ENCODE measurements at regions not wholly inside any gene's neighbourhood (a gene's known extent, or its start where the extent isn't known, plus 50 kb on each side); places are given as distances from the start of the nearest gene placed in this dataset.

DNA sequence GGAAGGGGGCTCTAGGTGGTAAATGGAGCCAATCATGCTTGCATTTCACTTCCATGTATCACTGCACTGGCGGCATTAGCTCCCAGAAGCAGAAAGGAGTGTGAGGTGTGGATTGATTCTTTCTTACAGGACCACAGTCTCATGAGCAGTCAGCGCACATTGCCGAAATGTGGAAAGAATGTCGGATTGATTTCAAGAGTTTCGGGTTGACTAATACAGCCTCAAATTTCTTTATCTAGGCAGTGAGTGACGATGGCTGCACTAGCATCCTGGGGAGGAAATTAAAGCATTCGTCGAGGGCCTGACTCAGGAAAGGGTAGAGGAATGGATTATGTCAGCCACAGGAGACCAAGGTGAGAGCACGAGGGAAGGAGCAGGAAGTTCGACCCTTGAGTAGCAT is 222.8 kb upstream of the CDYL start:
- Histone ChIP-seq H3K9ac (ENCODE audit: low read length) (no peak overlapping the region), H3K9me2 (ENCODE audit: insufficient read depth, low read length) (no peaks in the 10 kb centered on the region), H3K27me3 (ENCODE audit: insufficient read depth, low read depth, low read length) (no peaks in the 10 kb centered on the region), H3K79me2 (replicated peaks; ENCODE audit: insufficient read depth, low read length) (no peaks in the 10 kb centered on the region), H3K36me3 (ENCODE audit: insufficient read depth, low read length) (no peaks in the 10 kb centered on the region), H3K4me3 (ENCODE audit: low read length) (no peak overlapping the region), H3K9me3 (ENCODE audit: low read length) (no peaks in the 10 kb centered on the region), H3F3A (ENCODE audit: insufficient read depth, low read length, poor library complexity, severe bottlenecking) (no peaks in the 10 kb centered on the region), H2AFZ (ENCODE audit: low read depth, low read length) (no peak overlapping the region), H3K27ac (ENCODE audit: low read length) (no peak overlapping the region), H3K4me2 (ENCODE audit: low read length) (no peak overlapping the region), H4K20me1 (ENCODE audit: insufficient read depth) (no peaks in the 10 kb centered on the region)
- TF ChIP-seq SMC3 (conservative IDR thresholded peaks at IDR 0.05; ENCODE audit: poor library complexity), result no peak
- TF ChIP-seq POLR2AphosphoS5 (IDR thresholded peaks at IDR 0.05), result no peak
- TF ChIP-seq MXI1 (conservative IDR thresholded peaks at IDR 0.05; ENCODE audit: poor library complexity, severe bottlenecking), result no peak
- no peak for TF ChIP-seq EP300 (conservative IDR thresholded peaks at IDR 0.05; ENCODE audit: poor library complexity, severe bottlenecking)
- TF ChIP-seq, protein P1, sequence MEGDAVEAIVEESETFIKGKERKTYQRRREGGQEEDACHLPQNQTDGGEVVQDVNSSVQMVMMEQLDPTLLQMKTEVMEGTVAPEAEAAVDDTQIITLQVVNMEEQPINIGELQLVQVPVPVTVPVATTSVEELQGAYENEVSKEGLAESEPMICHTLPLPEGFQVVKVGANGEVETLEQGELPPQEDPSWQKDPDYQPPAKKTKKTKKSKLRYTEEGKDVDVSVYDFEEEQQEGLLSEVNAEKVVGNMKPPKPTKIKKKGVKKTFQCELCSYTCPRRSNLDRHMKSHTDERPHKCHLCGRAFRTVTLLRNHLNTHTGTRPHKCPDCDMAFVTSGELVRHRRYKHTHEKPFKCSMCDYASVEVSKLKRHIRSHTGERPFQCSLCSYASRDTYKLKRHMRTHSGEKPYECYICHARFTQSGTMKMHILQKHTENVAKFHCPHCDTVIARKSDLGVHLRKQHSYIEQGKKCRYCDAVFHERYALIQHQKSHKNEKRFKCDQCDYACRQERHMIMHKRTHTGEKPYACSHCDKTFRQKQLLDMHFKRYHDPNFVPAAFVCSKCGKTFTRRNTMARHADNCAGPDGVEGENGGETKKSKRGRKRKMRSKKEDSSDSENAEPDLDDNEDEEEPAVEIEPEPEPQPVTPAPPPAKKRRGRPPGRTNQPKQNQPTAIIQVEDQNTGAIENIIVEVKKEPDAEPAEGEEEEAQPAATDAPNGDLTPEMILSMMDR (IDR thresholded peaks at IDR 0.05; ENCODE audit: poor library complexity, severe bottlenecking), result no peak
- TF ChIP-seq RAD21 (conservative IDR thresholded peaks at IDR 0.05), result no peak
- TF ChIP-seq TAF1 (IDR thresholded peaks at IDR 0.05; ENCODE audit: low read depth), result no peak
- no peak for TF ChIP-seq EZH2 (IDR thresholded peaks at IDR 0.05; ENCODE audit: borderline replicate concordance, insufficient read depth, low read length, poor library complexity, severe bottlenecking)
- TF ChIP-seq, protein P2, sequence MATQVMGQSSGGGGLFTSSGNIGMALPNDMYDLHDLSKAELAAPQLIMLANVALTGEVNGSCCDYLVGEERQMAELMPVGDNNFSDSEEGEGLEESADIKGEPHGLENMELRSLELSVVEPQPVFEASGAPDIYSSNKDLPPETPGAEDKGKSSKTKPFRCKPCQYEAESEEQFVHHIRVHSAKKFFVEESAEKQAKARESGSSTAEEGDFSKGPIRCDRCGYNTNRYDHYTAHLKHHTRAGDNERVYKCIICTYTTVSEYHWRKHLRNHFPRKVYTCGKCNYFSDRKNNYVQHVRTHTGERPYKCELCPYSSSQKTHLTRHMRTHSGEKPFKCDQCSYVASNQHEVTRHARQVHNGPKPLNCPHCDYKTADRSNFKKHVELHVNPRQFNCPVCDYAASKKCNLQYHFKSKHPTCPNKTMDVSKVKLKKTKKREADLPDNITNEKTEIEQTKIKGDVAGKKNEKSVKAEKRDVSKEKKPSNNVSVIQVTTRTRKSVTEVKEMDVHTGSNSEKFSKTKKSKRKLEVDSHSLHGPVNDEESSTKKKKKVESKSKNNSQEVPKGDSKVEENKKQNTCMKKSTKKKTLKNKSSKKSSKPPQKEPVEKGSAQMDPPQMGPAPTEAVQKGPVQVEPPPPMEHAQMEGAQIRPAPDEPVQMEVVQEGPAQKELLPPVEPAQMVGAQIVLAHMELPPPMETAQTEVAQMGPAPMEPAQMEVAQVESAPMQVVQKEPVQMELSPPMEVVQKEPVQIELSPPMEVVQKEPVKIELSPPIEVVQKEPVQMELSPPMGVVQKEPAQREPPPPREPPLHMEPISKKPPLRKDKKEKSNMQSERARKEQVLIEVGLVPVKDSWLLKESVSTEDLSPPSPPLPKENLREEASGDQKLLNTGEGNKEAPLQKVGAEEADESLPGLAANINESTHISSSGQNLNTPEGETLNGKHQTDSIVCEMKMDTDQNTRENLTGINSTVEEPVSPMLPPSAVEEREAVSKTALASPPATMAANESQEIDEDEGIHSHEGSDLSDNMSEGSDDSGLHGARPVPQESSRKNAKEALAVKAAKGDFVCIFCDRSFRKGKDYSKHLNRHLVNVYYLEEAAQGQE (IDR thresholded peaks at IDR 0.05; ENCODE audit: borderline replicate concordance), result no peak

DNA sequence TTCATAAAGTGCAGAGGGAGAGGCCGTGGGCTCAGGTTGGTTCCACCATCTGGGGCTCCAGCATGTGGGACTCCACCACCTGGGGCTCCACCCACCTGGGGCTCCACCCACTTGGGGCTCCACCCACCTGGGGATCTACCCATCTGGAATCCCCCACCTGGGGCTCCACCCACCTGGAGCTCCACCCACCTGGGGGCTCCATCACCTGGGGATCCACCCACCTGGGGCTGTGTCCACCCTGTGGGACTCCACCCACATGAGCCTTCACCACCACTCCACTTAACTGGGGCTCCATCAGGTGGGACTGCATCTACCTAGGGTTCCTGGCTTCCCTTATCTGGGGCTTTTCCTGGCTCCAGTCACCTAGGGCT is 226.0 kb upstream of the CDYL start:
- no peaks in the 10 kb centered on the region for H3F3A ChIP-seq (ENCODE audit: insufficient read depth, low read length, poor library complexity, severe bottlenecking)
- H3K27ac ChIP-seq (ENCODE audit: low read length), result no peak overlapping the region
- no peaks in the 10 kb centered on the region for H3K27me3 ChIP-seq (ENCODE audit: insufficient read depth, low read depth, low read length)
- no peaks in the 10 kb centered on the region for H3K79me2 ChIP-seq (replicated peaks; ENCODE audit: insufficient read depth, low read length)
- no peak overlapping the region for H3K4me3 ChIP-seq (ENCODE audit: low read length)
- H3K36me3 ChIP-seq (ENCODE audit: insufficient read depth, low read length), result no peaks in the 10 kb centered on the region
- H4K20me1 ChIP-seq (ENCODE audit: insufficient read depth), result no peaks in the 10 kb centered on the region
- H3K4me2 ChIP-seq (ENCODE audit: low read length), result no peak overlapping the region
- H3K9me2 ChIP-seq (ENCODE audit: insufficient read depth, low read length), result no peaks in the 10 kb centered on the region
- H3K9ac ChIP-seq (ENCODE audit: low read length), result no peak overlapping the region
- TF ChIP-seq EZH2 (IDR thresholded peaks at IDR 0.05; ENCODE audit: borderline replicate concordance, insufficient read depth, low read length, poor library complexity, severe bottlenecking) (no peak), SMC3 (conservative IDR thresholded peaks at IDR 0.05; ENCODE audit: poor library complexity) (no peak), MXI1 (conservative IDR thresholded peaks at IDR 0.05; ENCODE audit: poor library complexity, severe bottlenecking) (no peak)
- TF ChIP-seq, protein P2 (IDR thresholded peaks at IDR 0.05; ENCODE audit: borderline replicate concordance), result no peak
- no peak overlapping the region for H2AFZ ChIP-seq (ENCODE audit: low read depth, low read length)
- H3K9me3 ChIP-seq (ENCODE audit: low read length), result no peaks in the 10 kb centered on the region
